GM18520 (cell line): ENCODE measurements at regions not wholly inside any gene's neighbourhood (a gene's known extent, or its start where the extent isn't known, plus 50 kb on each side); places are given as distances from the start of the nearest gene placed in this dataset.

Experiments used
- ATAC-seq: cut with Tn5 transposase; IDR thresholded peaks from one replicate; pipeline ENCODE4 v1.9.1; 2021; ENCODE audit not compliant: unreplicated experiment

- no peak for ATAC-seq
Measured at GRCh38 chr4:13184199-13184598, 299.9 kb downstream of the RAB28 start.

- no peak for ATAC-seq
Measured at GRCh38 chr4:13182133-13182532, 302.0 kb downstream of the RAB28 start.

GRCh38 chr4:13181681-13182080, 302.5 kb downstream of the RAB28 start:
- no peak for ATAC-seq

GRCh38 chr4:13180701-13181100, 303.4 kb downstream of the RAB28 start:
- no peak for ATAC-seq

- no peak for ATAC-seq
Measured at GRCh38 chr4:13178621-13179020, 305.5 kb downstream of the RAB28 start.

GRCh38 chr4:13176741-13177142, 307.4 kb downstream of the RAB28 start:
- ATAC-seq, result no peak

GRCh38 chr4:13174926-13175325, 309.2 kb downstream of the RAB28 start:
- no peak for ATAC-seq

GRCh38 chr4:13174001-13174400, 310.1 kb downstream of the RAB28 start:
- ATAC-seq, result no peak

GRCh38 chr4:13171292-13172057, 312.7 kb downstream of the RAB28 start:
- ATAC-seq, result no peak

GRCh38 chr4:13169731-13170525, 314.2 kb downstream of the RAB28 start:
- ATAC-seq, result no peak

- no peak for ATAC-seq
Measured at GRCh38 chr4:13168326-13168725, 315.8 kb downstream of the RAB28 start.

GRCh38 chr4:13166214-13166613, 317.9 kb downstream of the RAB28 start:
- ATAC-seq, result no peak

GRCh38 chr4:13164783-13165331, 319.3 kb downstream of the RAB28 start:
- ATAC-seq, result no peak

GRCh38 chr4:13162886-13163285, 321.3 kb downstream of the RAB28 start:
- ATAC-seq, result no peak

GRCh38 chr4:13160920-13161319, 323.2 kb downstream of the RAB28 start:
- ATAC-seq, result no peak

GRCh38 chr4:13159041-13159620, 325.0 kb downstream of the RAB28 start:
- no peak for ATAC-seq

- no peak for ATAC-seq
Measured at GRCh38 chr4:13151194-13151593, 332.9 kb downstream of the RAB28 start.

GRCh38 chr4:13143222-13144070, 340.7 kb downstream of the RAB28 start:
- ATAC-seq, result no peak

GRCh38 chr4:13142726-13143125, 341.4 kb downstream of the RAB28 start:
- ATAC-seq, result no peak

GRCh38 chr4:13142191-13142590, 341.9 kb downstream of the RAB28 start:
- ATAC-seq, result no peak

GRCh38 chr4:13137390-13137789, 346.8 kb downstream of the RAB28 start:
- no peak for ATAC-seq
